ENCODE measurements at regions not wholly inside any gene's neighbourhood (a gene's known extent, or its start where the extent isn't known, plus 50 kb on each side); places are given as distances from the start of the nearest gene placed in this dataset.

DNA sequence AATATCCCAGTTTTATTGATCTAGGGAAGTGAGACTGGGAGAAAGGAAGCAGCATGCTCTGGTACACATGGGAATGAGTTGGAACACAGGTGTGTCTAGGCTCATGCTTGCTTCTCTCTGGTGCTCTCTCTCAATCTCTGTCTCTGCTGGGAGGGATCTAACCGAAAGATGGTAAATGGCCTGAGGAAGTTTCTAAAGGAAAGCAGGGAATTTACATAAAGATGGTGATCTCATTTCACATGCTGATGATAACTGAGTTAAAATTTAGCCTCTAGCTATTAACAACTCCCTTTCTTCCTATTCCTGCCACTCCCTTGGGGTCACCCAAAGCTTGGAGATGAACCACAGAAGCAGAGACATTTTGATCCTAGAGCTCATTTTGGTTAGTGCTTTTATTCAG lies 436.2 kb downstream of the SH3GL2 start:
- no peaks in the 10 kb centered on the region for H3K36me3 ChIP-seq (ENCODE audit: control insufficient read depth in 1 of 2, insufficient read depth in 2 of 2, low read length in 2 of 2)
- no peak overlapping the region for H3K27ac ChIP-seq (ENCODE audit: low read depth, low read length)
- H3K4me2 ChIP-seq (ENCODE audit: low read length): no peak overlapping the region
- no peaks in the 10 kb centered on the region for H3K4me1 ChIP-seq (ENCODE audit: control insufficient read depth in 1 of 2, insufficient read depth in 2 of 2, low read length in 2 of 2)
- ChIA-PET POLR2A (no interaction called here), CTCF (no interaction called here), RAD21 (ENCODE audit: low non-redundant PET in 1 of 2, low total read pairs in 2 of 2, uncharacterized antibody in 2 of 2, unreplicated experiment in 2 of 2) (no interaction called here)
- intact Hi-C loops (cut with micrococcal nuclease): no loop called here
- no peak for DNase-seq (ENCODE audit: low read depth, low spot score)
- H4K20me1 ChIP-seq (ENCODE audit: insufficient read depth): no peaks in the 10 kb centered on the region
- H3K9me3 ChIP-seq (ENCODE audit: control insufficient read depth in 1 of 2, insufficient read depth in 1 of 2, low read depth in 1 of 2, low read length in 2 of 2): peaks cover 0 to 3% of the 10 kb centered on the region in 2 experiments; a peak in 2 of 4 replicates
- H3K27me3 ChIP-seq (ENCODE audit: insufficient read depth, low read length): no peaks in the 10 kb centered on the region
- no peak overlapping the region for H2AFZ ChIP-seq (ENCODE audit: low read depth, low read length, poor library complexity, severe bottlenecking)
- TF ChIP-seq ELF1 (IDR thresholded peaks at IDR 0.05; ENCODE audit: borderline replicate concordance, low read depth) (no peak), SIN3A (IDR thresholded peaks at IDR 0.05; ENCODE audit: low read depth) (no peak), FOSL1 (IDR thresholded peaks at IDR 0.05; ENCODE audit: low read depth) (no peak), POLR2A (IDR thresholded peaks at IDR 0.05; ENCODE audit: borderline replicate concordance, extremely low read depth, insufficient read depth, insufficient read length) (no peak), EZH2 (IDR thresholded peaks at IDR 0.05) (no peak), YY1 (IDR thresholded peaks at IDR 0.05; ENCODE audit: extremely low read depth, insufficient replicate concordance, low read depth, low read length) (no peak), ZNF274 (IDR thresholded peaks at IDR 0.05; ENCODE audit: low read depth, low read length) (no peak), TCF7L2 (IDR thresholded peaks at IDR 0.05; ENCODE audit: borderline replicate concordance, extremely low read depth, insufficient read depth, insufficient read length) (no peak), EZH2phosphoT487 (IDR thresholded peaks at IDR 0.05; ENCODE audit: borderline replicate concordance) (no peak), CEBPB (IDR thresholded peaks at IDR 0.05; ENCODE audit: low read depth) (no peak), CBX3 (IDR thresholded peaks at IDR 0.05; ENCODE audit: low read depth) (no peak), POLR2AphosphoS5 (IDR thresholded peaks at IDR 0.05; ENCODE audit: low read depth, low read length) (no peak), SP1 (IDR thresholded peaks at IDR 0.05; ENCODE audit: low read depth) (no peak), JUND (IDR thresholded peaks at IDR 0.05) (no peak), RAD21 (IDR thresholded peaks at IDR 0.05; ENCODE audit: low read depth) (no peak)
- TF ChIP-seq, protein P1, sequence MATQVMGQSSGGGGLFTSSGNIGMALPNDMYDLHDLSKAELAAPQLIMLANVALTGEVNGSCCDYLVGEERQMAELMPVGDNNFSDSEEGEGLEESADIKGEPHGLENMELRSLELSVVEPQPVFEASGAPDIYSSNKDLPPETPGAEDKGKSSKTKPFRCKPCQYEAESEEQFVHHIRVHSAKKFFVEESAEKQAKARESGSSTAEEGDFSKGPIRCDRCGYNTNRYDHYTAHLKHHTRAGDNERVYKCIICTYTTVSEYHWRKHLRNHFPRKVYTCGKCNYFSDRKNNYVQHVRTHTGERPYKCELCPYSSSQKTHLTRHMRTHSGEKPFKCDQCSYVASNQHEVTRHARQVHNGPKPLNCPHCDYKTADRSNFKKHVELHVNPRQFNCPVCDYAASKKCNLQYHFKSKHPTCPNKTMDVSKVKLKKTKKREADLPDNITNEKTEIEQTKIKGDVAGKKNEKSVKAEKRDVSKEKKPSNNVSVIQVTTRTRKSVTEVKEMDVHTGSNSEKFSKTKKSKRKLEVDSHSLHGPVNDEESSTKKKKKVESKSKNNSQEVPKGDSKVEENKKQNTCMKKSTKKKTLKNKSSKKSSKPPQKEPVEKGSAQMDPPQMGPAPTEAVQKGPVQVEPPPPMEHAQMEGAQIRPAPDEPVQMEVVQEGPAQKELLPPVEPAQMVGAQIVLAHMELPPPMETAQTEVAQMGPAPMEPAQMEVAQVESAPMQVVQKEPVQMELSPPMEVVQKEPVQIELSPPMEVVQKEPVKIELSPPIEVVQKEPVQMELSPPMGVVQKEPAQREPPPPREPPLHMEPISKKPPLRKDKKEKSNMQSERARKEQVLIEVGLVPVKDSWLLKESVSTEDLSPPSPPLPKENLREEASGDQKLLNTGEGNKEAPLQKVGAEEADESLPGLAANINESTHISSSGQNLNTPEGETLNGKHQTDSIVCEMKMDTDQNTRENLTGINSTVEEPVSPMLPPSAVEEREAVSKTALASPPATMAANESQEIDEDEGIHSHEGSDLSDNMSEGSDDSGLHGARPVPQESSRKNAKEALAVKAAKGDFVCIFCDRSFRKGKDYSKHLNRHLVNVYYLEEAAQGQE (IDR thresholded peaks at IDR 0.05; ENCODE audit: low read depth): no peak
- TF ChIP-seq, protein P2, sequence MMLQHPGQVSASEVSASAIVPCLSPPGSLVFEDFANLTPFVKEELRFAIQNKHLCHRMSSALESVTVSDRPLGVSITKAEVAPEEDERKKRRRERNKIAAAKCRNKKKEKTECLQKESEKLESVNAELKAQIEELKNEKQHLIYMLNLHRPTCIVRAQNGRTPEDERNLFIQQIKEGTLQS (IDR thresholded peaks at IDR 0.05): no peak
- TF ChIP-seq, protein P3, sequence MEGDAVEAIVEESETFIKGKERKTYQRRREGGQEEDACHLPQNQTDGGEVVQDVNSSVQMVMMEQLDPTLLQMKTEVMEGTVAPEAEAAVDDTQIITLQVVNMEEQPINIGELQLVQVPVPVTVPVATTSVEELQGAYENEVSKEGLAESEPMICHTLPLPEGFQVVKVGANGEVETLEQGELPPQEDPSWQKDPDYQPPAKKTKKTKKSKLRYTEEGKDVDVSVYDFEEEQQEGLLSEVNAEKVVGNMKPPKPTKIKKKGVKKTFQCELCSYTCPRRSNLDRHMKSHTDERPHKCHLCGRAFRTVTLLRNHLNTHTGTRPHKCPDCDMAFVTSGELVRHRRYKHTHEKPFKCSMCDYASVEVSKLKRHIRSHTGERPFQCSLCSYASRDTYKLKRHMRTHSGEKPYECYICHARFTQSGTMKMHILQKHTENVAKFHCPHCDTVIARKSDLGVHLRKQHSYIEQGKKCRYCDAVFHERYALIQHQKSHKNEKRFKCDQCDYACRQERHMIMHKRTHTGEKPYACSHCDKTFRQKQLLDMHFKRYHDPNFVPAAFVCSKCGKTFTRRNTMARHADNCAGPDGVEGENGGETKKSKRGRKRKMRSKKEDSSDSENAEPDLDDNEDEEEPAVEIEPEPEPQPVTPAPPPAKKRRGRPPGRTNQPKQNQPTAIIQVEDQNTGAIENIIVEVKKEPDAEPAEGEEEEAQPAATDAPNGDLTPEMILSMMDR (IDR thresholded peaks at IDR 0.05 in 2 of 3, conservative IDR thresholded peaks at IDR 0.05 in 1 of 3; ENCODE audit: borderline replicate concordance in 1 of 3, insufficient read depth in 1 of 3, low read depth in 2 of 3, low read length in 2 of 3): no peak
- TF ChIP-seq, protein P4, sequence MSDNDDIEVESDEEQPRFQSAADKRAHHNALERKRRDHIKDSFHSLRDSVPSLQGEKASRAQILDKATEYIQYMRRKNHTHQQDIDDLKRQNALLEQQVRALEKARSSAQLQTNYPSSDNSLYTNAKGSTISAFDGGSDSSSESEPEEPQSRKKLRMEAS (IDR thresholded peaks at IDR 0.05): no peak
- no peaks in the 10 kb centered on the region for H3K79me2 ChIP-seq (ENCODE audit: insufficient read depth, low read length)
- H3K9me2 ChIP-seq (ENCODE audit: insufficient read depth): no peaks in the 10 kb centered on the region
- ATAC-seq: no peak
- H3K9ac ChIP-seq (ENCODE audit: low read length): no peak overlapping the region
- no peak overlapping the region for H3K4me3 ChIP-seq (replicated peaks in 1 of 2; ENCODE audit: low read depth in 1 of 2, low read length in 2 of 2)
- no TSS peak for BruUV-seq (replicated peaks)
